Immature natural killer cell (primary cell): ENCODE measurements at regions not wholly inside any gene's neighbourhood (a gene's known extent, or its start where the extent isn't known, plus 50 kb on each side); places are given as distances from the start of the nearest gene placed in this dataset.
"Not testable (repeated sequence)": the region's sequence is repeated elsewhere in the genome, so short reads cannot be mapped to it uniquely, and the experiment has no call there.

Experiments
- DNase-seq, 3 donors: peaks; one replicate each; pipeline ENCODE4 v3.0.0; 2022; ENCODE audit warnings: mixed read lengths in 1 of 3
- H3K27ac Mint-ChIP-seq, 6 donors: one replicate each; pipeline ENCODE4 v1.8.0; 2020; ENCODE audit warnings: mixed read lengths in 6 of 6, mild to moderate bottlenecking in 5 of 6, inconsistent platforms in 4 of 6, moderate library complexity in 3 of 6
- H3K27me3 Mint-ChIP-seq, 3 donors: one replicate each; pipeline ENCODE4 v1.8.0; 2020 to 2021; ENCODE audit warnings: low read depth in 3 of 3, mild to moderate bottlenecking in 3 of 3, mixed read lengths in 3 of 3, moderate library complexity in 3 of 3, inconsistent platforms in 1 of 3
- H3K36me3 Mint-ChIP-seq, 3 donors: one replicate each; pipeline ENCODE4 v1.8.0; 2020; ENCODE audit warnings: mixed read lengths in 3 of 3, inconsistent platforms in 2 of 3, mild to moderate bottlenecking in 2 of 3
- H3K4me1 Mint-ChIP-seq, 2 donors: one replicate each; pipeline ENCODE4 v1.8.0; 2020; ENCODE audit warnings: inconsistent platforms in 2 of 2, mild to moderate bottlenecking in 2 of 2, mixed read lengths in 2 of 2, moderate library complexity in 1 of 2
- H3K4me3 Mint-ChIP-seq, 5 donors: one replicate each; pipeline ENCODE4 v1.8.0; 2020; ENCODE audit warnings: mild to moderate bottlenecking in 5 of 5, mixed read lengths in 5 of 5, inconsistent platforms in 3 of 5, moderate library complexity in 3 of 5
- H3K9me3 Mint-ChIP-seq, 6 donors: one replicate each; pipeline ENCODE4 v1.8.0; 2020; ENCODE audit warnings: mild to moderate bottlenecking in 6 of 6, mixed read lengths in 6 of 6, inconsistent platforms in 4 of 6, moderate library complexity in 3 of 6

GRCh38 chr2:160575368-160575767 lies 81.8 kb upstream of the RBMS1 start:
- H3K9me3 Mint-ChIP-seq = peaks cover 0 to 11% (median 0%) of the 10 kb centered on the region in 6 donors
- H3K4me3 Mint-ChIP-seq = no peak overlapping the region
- no peaks in the 10 kb centered on the region for H3K36me3 Mint-ChIP-seq
- no peaks in the 10 kb centered on the region for H3K27me3 Mint-ChIP-seq
- no peaks in the 10 kb centered on the region for H3K4me1 Mint-ChIP-seq
- no peak for DNase-seq
- no peak overlapping the region for H3K27ac Mint-ChIP-seq

- DNase-seq = no peak
- no peak overlapping the region for H3K4me3 Mint-ChIP-seq
- peaks cover 0 to 1% (median 0%) of the 10 kb centered on the region in 3 donors for H3K27me3 Mint-ChIP-seq
- H3K36me3 Mint-ChIP-seq = no peaks in the 10 kb centered on the region
- peaks cover 0 to 11% (median 0%) of the 10 kb centered on the region in 6 donors for H3K9me3 Mint-ChIP-seq
- no peak overlapping the region for H3K27ac Mint-ChIP-seq
- no peaks in the 10 kb centered on the region for H3K4me1 Mint-ChIP-seq
Measured at GRCh38 chr2:160576054-160576499, 82.5 kb upstream of the RBMS1 start.

- not testable (repeated sequence) for H3K9me3 Mint-ChIP-seq, H3K4me1 Mint-ChIP-seq, DNase-seq, H3K36me3 Mint-ChIP-seq, H3K27ac Mint-ChIP-seq, H3K27me3 Mint-ChIP-seq, H3K4me3 Mint-ChIP-seq
Measured at GRCh38 chr2:160577081-160577480, 83.5 kb upstream of the RBMS1 start.

- DNase-seq = no peak
- Mint-ChIP-seq H3K27ac (no peak overlapping the region), H3K9me3 (peaks cover 0 to 2% (median 0%) of the 10 kb centered on the region in 6 donors), H3K36me3 (no peaks in the 10 kb centered on the region), H3K4me3 (no peak overlapping the region), H3K27me3 (peaks cover 0 to 3% (median 0%) of the 10 kb centered on the region in 3 donors), H3K4me1 (no peaks in the 10 kb centered on the region)
Measured at GRCh38 chr2:160581035-160581434, 87.4 kb upstream of the RBMS1 start.

- Mint-ChIP-seq H3K36me3 (no peaks in the 10 kb centered on the region), H3K9me3 (peaks cover 0 to 2% (median 0%) of the 10 kb centered on the region in 6 donors), H3K4me1 (no peaks in the 10 kb centered on the region), H3K27me3 (peaks cover 0 to 3% (median 0%) of the 10 kb centered on the region in 3 donors), H3K27ac (no peak overlapping the region), H3K4me3 (no peak overlapping the region)
- no peak for DNase-seq
Measured at GRCh38 chr2:160581448-160581847, 87.8 kb upstream of the RBMS1 start.

- Mint-ChIP-seq H3K27ac (no peak overlapping the region), H3K9me3 (peaks cover 0 to 2% (median 0%) of the 10 kb centered on the region in 6 donors), H3K36me3 (no peaks in the 10 kb centered on the region), H3K27me3 (peaks cover 0 to 3% (median 0%) of the 10 kb centered on the region in 3 donors), H3K4me1 (no peaks in the 10 kb centered on the region), H3K4me3 (no peak overlapping the region)
- DNase-seq = no peak
Measured at GRCh38 chr2:160582081-160582480, 88.5 kb upstream of the RBMS1 start.

GRCh38 chr2:160582490-160583145 lies 89.0 kb upstream of the RBMS1 start:
- Mint-ChIP-seq H3K4me3 (no peak overlapping the region), H3K36me3 (no peaks in the 10 kb centered on the region), H3K27ac (no peak overlapping the region), H3K4me1 (no peaks in the 10 kb centered on the region), H3K9me3 (peaks cover 0 to 2% (median 0%) of the 10 kb centered on the region in 6 donors), H3K27me3 (peaks cover 0 to 3% (median 0%) of the 10 kb centered on the region in 3 donors)
- no peak for DNase-seq

GRCh38 chr2:160583146-160583535 lies 89.5 kb upstream of the RBMS1 start:
- Mint-ChIP-seq H3K4me3 (no peak overlapping the region), H3K36me3 (no peaks in the 10 kb centered on the region), H3K27ac (no peak overlapping the region), H3K9me3 (peaks cover 0 to 2% (median 0%) of the 10 kb centered on the region in 6 donors), H3K27me3 (peaks cover 0 to 3% (median 0%) of the 10 kb centered on the region in 3 donors), H3K4me1 (no peaks in the 10 kb centered on the region)
- no peak for DNase-seq

GRCh38 chr2:160583813-160584537 lies 90.4 kb upstream of the RBMS1 start:
- H3K9me3 Mint-ChIP-seq = peaks cover 0 to 2% (median 0%) of the 10 kb centered on the region in 6 donors
- peaks cover 0 to 3% (median 3%) of the 10 kb centered on the region in 3 donors for H3K27me3 Mint-ChIP-seq
- H3K4me3 Mint-ChIP-seq = no peak overlapping the region
- no peaks in the 10 kb centered on the region for H3K4me1 Mint-ChIP-seq
- DNase-seq = no peak
- peak overlapping the region in 1 of 6 donors; percentile 43 for H3K27ac Mint-ChIP-seq
- H3K36me3 Mint-ChIP-seq = no peaks in the 10 kb centered on the region

GRCh38 chr2:160584972-160585494 lies 91.4 kb upstream of the RBMS1 start:
- Mint-ChIP-seq H3K9me3 (peaks cover 0 to 2% (median 0%) of the 10 kb centered on the region in 6 donors), H3K36me3 (no peaks in the 10 kb centered on the region), H3K27ac (no peak overlapping the region), H3K27me3 (peaks cover 3 to 10% (median 3%) of the 10 kb centered on the region in 3 donors), H3K4me3 (no peak overlapping the region), H3K4me1 (no peaks in the 10 kb centered on the region)
- no peak for DNase-seq

GRCh38 chr2:160590664-160591063 lies 97.1 kb upstream of the RBMS1 start:
- Mint-ChIP-seq H3K9me3 (no peaks in the 10 kb centered on the region), H3K4me3 (peak overlapping the region in 1 of 5 donors; percentile 9)
- DNase-seq = no peak

GRCh38 chr2:160592401-160592800 lies 98.8 kb upstream of the RBMS1 start:
- Mint-ChIP-seq H3K27ac (no peak overlapping the region), H3K4me3 (no peak overlapping the region), H3K9me3 (no peaks in the 10 kb centered on the region), H3K27me3 (peaks cover 2 to 26% (median 24%) of the 10 kb centered on the region in 3 donors), H3K4me1 (no peaks in the 10 kb centered on the region), H3K36me3 (no peaks in the 10 kb centered on the region)
- no peak for DNase-seq

More at GRCh38 chr2:160590664-160591063, 97.1 kb upstream of the RBMS1 start:
- no peaks in the 10 kb centered on the region for H3K4me1 Mint-ChIP-seq
- H3K27me3 Mint-ChIP-seq = peaks cover 2 to 26% (median 24%) of the 10 kb centered on the region in 3 donors
- H3K36me3 Mint-ChIP-seq = no peaks in the 10 kb centered on the region
- H3K27ac Mint-ChIP-seq = peak overlapping the region in 4 of 6 donors; percentile 1 to 82 (median 42)

GRCh38 chr2:160592993-160593392 lies 99.4 kb upstream of the RBMS1 start:
- Mint-ChIP-seq H3K27ac (no peak overlapping the region), H3K9me3 (no peaks in the 10 kb centered on the region), H3K4me1 (no peaks in the 10 kb centered on the region), H3K27me3 (peaks cover 2 to 26% (median 24%) of the 10 kb centered on the region in 3 donors), H3K36me3 (no peaks in the 10 kb centered on the region), H3K4me3 (no peak overlapping the region)
- no peak for DNase-seq

GRCh38 chr2:160596441-160596840 lies 102.8 kb upstream of the RBMS1 start:
- Mint-ChIP-seq H3K27ac (no peak overlapping the region), H3K9me3 (no peaks in the 10 kb centered on the region), H3K4me3 (no peak overlapping the region), H3K27me3 (peaks cover under 1 to 12% (median 12%) of the 10 kb centered on the region in 3 donors), H3K36me3 (no peaks in the 10 kb centered on the region), H3K4me1 (no peaks in the 10 kb centered on the region)
- DNase-seq = no peak
